HCT116 (cell line): ENCODE measurements at regions not wholly inside any gene's neighbourhood (a gene's known extent, or its start where the extent isn't known, plus 50 kb on each side); places are given as distances from the start of the nearest gene placed in this dataset.

ENCODE experiments used
- ATAC-seq: fragments of 200-7000 bp; cut with Tn5 transposase; 2 replicates; pipeline ENCODE4 v1.9.1; 2020; ENCODE audit warnings: mild to moderate bottlenecking, moderate library complexity
- BruUV-seq: library from RNA; stranded (reverse); fragments of 400-500 nt; replicated peaks from 2 replicates; lab custom pipeline; 2021; lab: Mats Ljungman, UMichigan
- CTCF ChIA-PET: fragments of 300-600 bp; sonication (Branson Sonifier 250); formaldehyde crosslinking; loops from one replicate; lab custom pipeline; 2021; ENCODE audit warnings: antibody characterized with exemption; lab: Charles Lee
- POLR2A ChIA-PET: fragments of 300-600, 350-600 bp; sonication (Branson Sonifier 250); formaldehyde crosslinking; loops from one replicate; lab custom pipeline; 2021; ENCODE audit warnings: antibody characterized with exemption; lab: Charles Lee
- RAD21 ChIA-PET, 2 experiments: fragments of 300-600 bp; sonication (Branson Sonifier 250); formaldehyde crosslinking; loops; one replicate each; lab custom pipeline; 2023; ENCODE audit warnings: low total read pairs in 2 of 2; ENCODE audit not compliant: uncharacterized antibody in 2 of 2, unreplicated experiment in 2 of 2, low non-redundant PET in 1 of 2; lab: Charles Lee
- DNase-seq: peaks from one replicate; pipeline ENCODE4 v3.0.0-alpha.2; 2010; ENCODE audit warnings: low read depth, low spot score
- H2AFZ ChIP-seq: fragments of 200-600 bp; shearing (Covaris generic), sonication (generic); 2 replicates; pipeline ENCODE4 v1.6.1; 2017; ENCODE audit warnings: low read depth, mixed run types, mixed read lengths, antibody characterized with exemption, low read length; ENCODE audit not compliant: poor library complexity, severe bottlenecking
- H3K27ac ChIP-seq: 2 replicates; pipeline ENCODE4 v1.5.1; 2012; ENCODE audit warnings: low read depth, low read length
- H3K27me3 ChIP-seq: fragments of 200-600 bp; sonication (generic); 2 replicates; pipeline ENCODE4 v1.6.1; 2016; ENCODE audit warnings: mixed run types, low read length, mixed read lengths; ENCODE audit not compliant: insufficient read depth
- H3K36me3 ChIP-seq, 2 experiments: fragments of 200-500 bp in 1 of 2; fragments of 200-600 bp in 1 of 2; sonication (Bioruptor generic) in 1 of 2; sonication (generic) in 1 of 2; 2 replicates each; pipeline versions ENCODE4 v1.5.1 to v1.6.1; 2014 to 2016; ENCODE audit warnings: low read length in 2 of 2, inconsistent platforms in 1 of 2, mixed read lengths in 1 of 2, mixed run types in 1 of 2; ENCODE audit not compliant: insufficient read depth in 2 of 2, control insufficient read depth in 1 of 2
- H3K4me1 ChIP-seq, 2 experiments: fragments of 200-600 bp in 1 of 2; sonication (generic) in 1 of 2; 2 replicates each; pipeline versions ENCODE4 v1.5.1 to v1.6.1; 2012 to 2017; ENCODE audit warnings: low read length in 2 of 2, inconsistent platforms in 1 of 2, mild to moderate bottlenecking in 1 of 2, mixed read lengths in 1 of 2, mixed run types in 1 of 2, moderate library complexity in 1 of 2; ENCODE audit not compliant: insufficient read depth in 2 of 2, control insufficient read depth in 1 of 2
- H3K4me2 ChIP-seq: fragments of 200-600 bp; sonication (generic); 2 replicates; pipeline ENCODE4 v1.6.1; 2017; ENCODE audit warnings: mixed run types, low read length, mixed read lengths
- H3K4me3 ChIP-seq, 2 experiments: fragments of 200-600 bp in 1 of 2; sonication (generic) in 1 of 2; replicated peaks in 1 of 2; 2 replicates each; pipeline ENCODE4 v1.5.1; 2011 to 2016; ENCODE audit warnings: low read length in 2 of 2, control low read depth in 1 of 2, low read depth in 1 of 2, mild to moderate bottlenecking in 1 of 2, mixed read lengths in 1 of 2, mixed run types in 1 of 2
- H3K79me2 ChIP-seq: fragments of 200-600 bp; sonication (generic); 2 replicates; pipeline ENCODE4 v1.6.1; 2017; ENCODE audit warnings: mild to moderate bottlenecking, mixed run types, low read length, moderate library complexity, mixed read lengths; ENCODE audit not compliant: insufficient read depth
- H3K9ac ChIP-seq: fragments of 200-600 bp; sonication (generic); 2 replicates; pipeline ENCODE4 v1.6.1; 2016; ENCODE audit warnings: low read length, mixed read lengths
- H3K9me2 ChIP-seq: fragments of 200-600 bp; sonication (generic), shearing (Covaris generic); 2 replicates; pipeline ENCODE4 v1.6.1; 2017; ENCODE audit warnings: mixed run types, mild to moderate bottlenecking, moderate library complexity; ENCODE audit not compliant: insufficient read depth
- H3K9me3 ChIP-seq, 2 experiments: fragments of 200-500 bp in 1 of 2; fragments of 200-600 bp in 1 of 2; sonication (Bioruptor generic) in 1 of 2; sonication (generic) in 1 of 2; 2 replicates each; pipeline ENCODE4 v1.6.1; 2014 to 2017; ENCODE audit warnings: low read length in 2 of 2, mixed read lengths in 2 of 2, inconsistent platforms in 1 of 2, low read depth in 1 of 2, mild to moderate bottlenecking in 1 of 2, mixed run types in 1 of 2, moderate library complexity in 1 of 2; ENCODE audit not compliant: control insufficient read depth in 1 of 2, insufficient read depth in 1 of 2
- H4K20me1 ChIP-seq: fragments of 200-600 bp; sonication (generic), shearing (Covaris generic); 2 replicates; pipeline ENCODE4 v1.6.1; 2017; ENCODE audit warnings: mixed run types, mild to moderate bottlenecking, moderate library complexity; ENCODE audit not compliant: insufficient read depth
- ATF3 ChIP-seq: IDR thresholded peaks from 2 replicates; pipeline ENCODE4 v1.6.1; 2012
- CEBPB ChIP-seq: IDR thresholded peaks from 2 replicates; pipeline ENCODE4 v1.6.1; 2012; ENCODE audit warnings: low read depth
- EGR1 ChIP-seq: IDR thresholded peaks from 2 replicates; pipeline ENCODE4 v1.6.1; 2012; ENCODE audit warnings: low read depth
- ELF1 ChIP-seq: IDR thresholded peaks from 2 replicates; pipeline ENCODE4 v1.6.1; 2012; ENCODE audit warnings: low read depth, borderline replicate concordance
- EZH2 ChIP-seq: fragments of 200-600 bp; sonication (generic); IDR thresholded peaks from 2 replicates; pipeline ENCODE4 v1.6.1; 2017; ENCODE audit warnings: antibody characterized with exemption, mixed run types
- JUND ChIP-seq: IDR thresholded peaks from 2 replicates; pipeline ENCODE4 v1.6.1; 2012
- POLR2A ChIP-seq: IDR thresholded peaks from 2 replicates; pipeline ENCODE4 v1.7.0; 2011; ENCODE audit warnings: borderline replicate concordance; ENCODE audit not compliant: insufficient read depth, insufficient read length; ENCODE audit errors: extremely low read depth
- RAD21 ChIP-seq: IDR thresholded peaks from 2 replicates; pipeline ENCODE4 v1.6.1; 2012; ENCODE audit warnings: low read depth, mild to moderate bottlenecking
- SIN3A ChIP-seq: IDR thresholded peaks from 2 replicates; pipeline ENCODE4 v1.6.1; 2012; ENCODE audit warnings: low read depth
- SRF ChIP-seq: IDR thresholded peaks from 2 replicates; pipeline ENCODE4 v1.6.1; 2012; ENCODE audit warnings: low read depth
- TCF7L2 ChIP-seq: IDR thresholded peaks from 2 replicates; pipeline ENCODE4 v1.7.0; 2011; ENCODE audit warnings: borderline replicate concordance, inconsistent platforms; ENCODE audit not compliant: insufficient read depth, insufficient read length; ENCODE audit errors: extremely low read depth
- ZBTB33 ChIP-seq: IDR thresholded peaks from 2 replicates; pipeline ENCODE4 v1.6.1; 2011; ENCODE audit warnings: mild to moderate bottlenecking, low read length, moderate library complexity; ENCODE audit not compliant: insufficient replicate concordance; ENCODE audit errors: extremely low read depth
- ZFX ChIP-seq: fragments of 450-650 bp; IDR thresholded peaks from 2 replicates; pipeline ENCODE4 v1.6.1; 2017
- ZNF274 ChIP-seq: fragments of 200-500 bp; sonication (Bioruptor generic); IDR thresholded peaks from 2 replicates; pipeline ENCODE4 v1.6.1; 2014; ENCODE audit warnings: mild to moderate bottlenecking, low read depth, low read length, inconsistent platforms
- intact Hi-C: fragments of 100-400 bp; cut with micrococcal nuclease; formaldehyde crosslinking; loops from 2 replicates; pipeline ENCODE4 v1.10.0; 2022
- TF ChIP-seq, protein P1 (sequence below): IDR thresholded peaks from 2 replicates; pipeline ENCODE4 v1.6.1; 2012; ENCODE audit warnings: low read depth
- TF ChIP-seq, protein P2 (sequence below), 3 experiments: fragments of 200-600 bp in 1 of 3; sonication (generic) in 1 of 3; IDR thresholded peaks in 2 of 3; conservative IDR thresholded peaks in 1 of 3; 2 replicates each; pipeline ENCODE4 v1.5.1; 2012 to 2017; ENCODE audit warnings: low read depth in 2 of 3, low read length in 2 of 3, antibody characterized with exemption in 1 of 3, borderline replicate concordance in 1 of 3, control low read depth in 1 of 3, mild to moderate bottlenecking in 1 of 3, mixed read lengths in 1 of 3, mixed run types in 1 of 3, moderate library complexity in 1 of 3; ENCODE audit not compliant: insufficient read depth in 1 of 3

DNA sequence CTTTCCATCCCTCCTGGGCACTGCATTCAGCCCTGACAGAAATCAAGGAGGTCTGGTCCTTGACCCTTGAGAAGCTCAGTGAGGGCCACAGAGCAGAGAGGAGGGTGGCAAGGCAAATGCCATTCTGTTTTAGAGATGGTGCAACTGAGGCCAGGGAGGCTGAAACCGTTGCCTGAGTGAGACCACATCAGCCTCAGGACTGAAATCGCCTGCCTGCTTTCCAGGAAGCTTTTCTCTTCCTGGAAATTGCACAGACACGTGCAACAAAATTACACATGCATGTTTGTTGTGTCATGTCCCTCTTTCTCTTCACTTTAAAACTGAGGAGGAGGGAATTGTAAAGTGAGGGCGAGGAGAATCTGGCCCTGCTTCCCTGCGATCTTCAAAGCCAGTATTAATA is 113.7 kb upstream of the PDE10A start (continued):
- no peak for TF ChIP-seq ZBTB33
- no peak for TF ChIP-seq RAD21
- no peak for TF ChIP-seq ZFX

DNA sequence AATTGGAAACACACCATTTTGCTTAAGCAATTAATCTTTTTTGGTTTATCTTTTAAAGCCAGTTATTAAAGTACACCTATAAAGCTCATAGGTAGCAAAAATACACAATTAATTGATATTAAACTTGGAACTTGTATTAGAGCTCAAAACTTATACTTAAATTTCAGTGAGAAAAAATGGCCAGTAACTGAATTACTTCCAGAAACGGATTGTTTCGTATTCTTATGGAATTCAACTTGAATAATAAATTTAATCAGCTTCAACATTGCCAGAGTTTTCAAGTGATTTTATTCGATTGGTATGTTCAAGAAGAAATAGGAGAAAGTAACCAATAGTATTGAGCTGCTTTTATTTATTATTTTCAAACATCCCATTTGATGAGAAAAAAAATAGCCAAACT is 112.7 kb upstream of the PDE10A start:
- H3K9me2 ChIP-seq: no peaks in the 10 kb centered on the region
- DNase-seq: no peak
- no peaks in the 10 kb centered on the region for H3K79me2 ChIP-seq
- ChIA-PET POLR2A (no interaction called here), RAD21 (no interaction called here), CTCF (no interaction called here)
- no peak overlapping the region for H3K27ac ChIP-seq
- no peak overlapping the region for H3K4me3 ChIP-seq
- H3K4me1 ChIP-seq: no peaks in the 10 kb centered on the region
- H3K9ac ChIP-seq: no peak overlapping the region
- H4K20me1 ChIP-seq: no peaks in the 10 kb centered on the region
- intact Hi-C loops: loop anchor here (10.0 kb wide), 1 partner anchor 921 kb away; no protein-coding TSS in a partner anchor
- no TSS peak for BruUV-seq
- H3K4me2 ChIP-seq: no peak overlapping the region
- no peaks in the 10 kb centered on the region for H3K36me3 ChIP-seq
- no peak for ATAC-seq
- H3K27me3 ChIP-seq: no peaks in the 10 kb centered on the region
- no peak overlapping the region for H2AFZ ChIP-seq
- no peaks in the 10 kb centered on the region for H3K9me3 ChIP-seq
- TF ChIP-seq ELF1: no peak
- TF ChIP-seq, protein P1, sequence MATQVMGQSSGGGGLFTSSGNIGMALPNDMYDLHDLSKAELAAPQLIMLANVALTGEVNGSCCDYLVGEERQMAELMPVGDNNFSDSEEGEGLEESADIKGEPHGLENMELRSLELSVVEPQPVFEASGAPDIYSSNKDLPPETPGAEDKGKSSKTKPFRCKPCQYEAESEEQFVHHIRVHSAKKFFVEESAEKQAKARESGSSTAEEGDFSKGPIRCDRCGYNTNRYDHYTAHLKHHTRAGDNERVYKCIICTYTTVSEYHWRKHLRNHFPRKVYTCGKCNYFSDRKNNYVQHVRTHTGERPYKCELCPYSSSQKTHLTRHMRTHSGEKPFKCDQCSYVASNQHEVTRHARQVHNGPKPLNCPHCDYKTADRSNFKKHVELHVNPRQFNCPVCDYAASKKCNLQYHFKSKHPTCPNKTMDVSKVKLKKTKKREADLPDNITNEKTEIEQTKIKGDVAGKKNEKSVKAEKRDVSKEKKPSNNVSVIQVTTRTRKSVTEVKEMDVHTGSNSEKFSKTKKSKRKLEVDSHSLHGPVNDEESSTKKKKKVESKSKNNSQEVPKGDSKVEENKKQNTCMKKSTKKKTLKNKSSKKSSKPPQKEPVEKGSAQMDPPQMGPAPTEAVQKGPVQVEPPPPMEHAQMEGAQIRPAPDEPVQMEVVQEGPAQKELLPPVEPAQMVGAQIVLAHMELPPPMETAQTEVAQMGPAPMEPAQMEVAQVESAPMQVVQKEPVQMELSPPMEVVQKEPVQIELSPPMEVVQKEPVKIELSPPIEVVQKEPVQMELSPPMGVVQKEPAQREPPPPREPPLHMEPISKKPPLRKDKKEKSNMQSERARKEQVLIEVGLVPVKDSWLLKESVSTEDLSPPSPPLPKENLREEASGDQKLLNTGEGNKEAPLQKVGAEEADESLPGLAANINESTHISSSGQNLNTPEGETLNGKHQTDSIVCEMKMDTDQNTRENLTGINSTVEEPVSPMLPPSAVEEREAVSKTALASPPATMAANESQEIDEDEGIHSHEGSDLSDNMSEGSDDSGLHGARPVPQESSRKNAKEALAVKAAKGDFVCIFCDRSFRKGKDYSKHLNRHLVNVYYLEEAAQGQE: no peak
- TF ChIP-seq TCF7L2: no peak
- no peak for TF ChIP-seq SIN3A
- TF ChIP-seq EZH2: no peak
- no peak for TF ChIP-seq CEBPB
- no peak for TF ChIP-seq JUND
- TF ChIP-seq POLR2A: no peak
- no peak for TF ChIP-seq ATF3
- TF ChIP-seq ZBTB33: no peak
- no peak for TF ChIP-seq RAD21
- TF ChIP-seq SRF: no peak
- no peak for TF ChIP-seq ZNF274
- TF ChIP-seq, protein P2, sequence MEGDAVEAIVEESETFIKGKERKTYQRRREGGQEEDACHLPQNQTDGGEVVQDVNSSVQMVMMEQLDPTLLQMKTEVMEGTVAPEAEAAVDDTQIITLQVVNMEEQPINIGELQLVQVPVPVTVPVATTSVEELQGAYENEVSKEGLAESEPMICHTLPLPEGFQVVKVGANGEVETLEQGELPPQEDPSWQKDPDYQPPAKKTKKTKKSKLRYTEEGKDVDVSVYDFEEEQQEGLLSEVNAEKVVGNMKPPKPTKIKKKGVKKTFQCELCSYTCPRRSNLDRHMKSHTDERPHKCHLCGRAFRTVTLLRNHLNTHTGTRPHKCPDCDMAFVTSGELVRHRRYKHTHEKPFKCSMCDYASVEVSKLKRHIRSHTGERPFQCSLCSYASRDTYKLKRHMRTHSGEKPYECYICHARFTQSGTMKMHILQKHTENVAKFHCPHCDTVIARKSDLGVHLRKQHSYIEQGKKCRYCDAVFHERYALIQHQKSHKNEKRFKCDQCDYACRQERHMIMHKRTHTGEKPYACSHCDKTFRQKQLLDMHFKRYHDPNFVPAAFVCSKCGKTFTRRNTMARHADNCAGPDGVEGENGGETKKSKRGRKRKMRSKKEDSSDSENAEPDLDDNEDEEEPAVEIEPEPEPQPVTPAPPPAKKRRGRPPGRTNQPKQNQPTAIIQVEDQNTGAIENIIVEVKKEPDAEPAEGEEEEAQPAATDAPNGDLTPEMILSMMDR (IDR thresholded peaks at IDR 0.05 in 2 of 3, conservative IDR thresholded peaks at IDR 0.05 in 1 of 3; ENCODE audit: borderline replicate concordance in 1 of 3, insufficient read depth in 1 of 3, low read depth in 2 of 3, low read length in 2 of 3): no peak
- no peak for TF ChIP-seq EGR1
